ENCODE measurements at regions not wholly inside any gene's neighbourhood (a gene's known extent, or its start where the extent isn't known, plus 50 kb on each side); places are given as distances from the start of the nearest gene placed in this dataset.

GRCh38 chr4:28227764-28228163 lies 1367.1 kb downstream of the STIM2 start:
- Histone ChIP-seq H3K4me3 (no peak overlapping the region), H3K4me1 (no peaks in the 10 kb centered on the region), H3K27ac (no peak overlapping the region), H3K9me3 (no peaks in the 10 kb centered on the region), H3K36me3 (no peaks in the 10 kb centered on the region), H3K27me3 (no peaks in the 10 kb centered on the region)
- no peak for TF ChIP-seq EP300 (IDR thresholded peaks at IDR 0.05)
- TF ChIP-seq POLR2AphosphoS5 (IDR thresholded peaks at IDR 0.05), result no peak
- TF ChIP-seq CTCF (IDR thresholded peaks at IDR 0.05), result no peak
- TF ChIP-seq POLR2A (IDR thresholded peaks at IDR 0.05), result no peak
- 29 to 33% methylated on average over 1 of the region's 1 CpG for WGBS, 2 donors
- no peak for DNase-seq
- ATAC-seq (ENCODE audit: low FRiP score in 2 of 2), result no peak

GRCh38 chr4:28228561-28229491 lies 1368.2 kb downstream of the STIM2 start:
- ATAC-seq (ENCODE audit: low FRiP score in 2 of 2) (no peak), DNase-seq (no peak)
- no peak for TF ChIP-seq CTCF (IDR thresholded peaks at IDR 0.05)
- TF ChIP-seq POLR2A (IDR thresholded peaks at IDR 0.05), result no peak
- no peak for TF ChIP-seq EP300 (IDR thresholded peaks at IDR 0.05)
- TF ChIP-seq POLR2AphosphoS5 (IDR thresholded peaks at IDR 0.05), result no peak
- no peak overlapping the region for H3K27ac ChIP-seq
- no peaks in the 10 kb centered on the region for H3K36me3 ChIP-seq
- H3K4me1 ChIP-seq, result no peaks in the 10 kb centered on the region
- no peaks in the 10 kb centered on the region for H3K27me3 ChIP-seq
- 71 to 72% methylated on average over 1 of the region's 1 CpG for WGBS, 2 donors
- H3K4me3 ChIP-seq, result no peak overlapping the region
- no peaks in the 10 kb centered on the region for H3K9me3 ChIP-seq

GRCh38 chr4:28232376-28232775 lies 1371.7 kb downstream of the STIM2 start:
- TF ChIP-seq POLR2A (IDR thresholded peaks at IDR 0.05) (no peak), POLR2AphosphoS5 (IDR thresholded peaks at IDR 0.05) (no peak)
- DNase-seq (no peak), ATAC-seq (ENCODE audit: low FRiP score in 2 of 2) (no peak)
- H3K9me3 ChIP-seq, result no peaks in the 10 kb centered on the region
- no peak overlapping the region for H3K27ac ChIP-seq
- no peaks in the 10 kb centered on the region for H3K36me3 ChIP-seq
- H3K27me3 ChIP-seq, result no peaks in the 10 kb centered on the region
- no peak overlapping the region for H3K4me3 ChIP-seq
- WGBS, 2 donors, result 63 to 68% methylated on average over 2 of the region's 2 CpGs
- H3K4me1 ChIP-seq, result no peaks in the 10 kb centered on the region

- ATAC-seq (ENCODE audit: low FRiP score in 2 of 2) (no peak), DNase-seq (no peak)
- H3K27me3 ChIP-seq, result no peaks in the 10 kb centered on the region
Measured at GRCh38 chr4:28232951-28233350, 1372.3 kb downstream of the STIM2 start.

GRCh38 chr4:28233724-28234123 lies 1373.1 kb downstream of the STIM2 start:
- Histone ChIP-seq H3K9me3 (no peaks in the 10 kb centered on the region), H3K4me3 (no peak overlapping the region), H3K27ac (no peak overlapping the region), H3K36me3 (no peaks in the 10 kb centered on the region), H3K27me3 (no peaks in the 10 kb centered on the region), H3K4me1 (no peaks in the 10 kb centered on the region)
- TF ChIP-seq POLR2AphosphoS5 (IDR thresholded peaks at IDR 0.05), result no peak
- TF ChIP-seq CTCF (IDR thresholded peaks at IDR 0.05), result no peak
- TF ChIP-seq EP300 (IDR thresholded peaks at IDR 0.05), result no peak
- TF ChIP-seq POLR2A (IDR thresholded peaks at IDR 0.05), result no peak
- WGBS, 2 donors, result 69 to 81% methylated on average over 2 of the region's 2 CpGs
- DNase-seq, result no peak
- no peak for ATAC-seq (ENCODE audit: low FRiP score in 2 of 2)

More at GRCh38 chr4:28232951-28233350, 1372.3 kb downstream of the STIM2 start:
- TF ChIP-seq CTCF (IDR thresholded peaks at IDR 0.05) (no peak), POLR2AphosphoS5 (IDR thresholded peaks at IDR 0.05) (no peak), POLR2A (IDR thresholded peaks at IDR 0.05) (no peak), EP300 (IDR thresholded peaks at IDR 0.05) (no peak)
- no peaks in the 10 kb centered on the region for H3K36me3 ChIP-seq
- 52 to 76% methylated on average over 1 of the region's 1 CpG for WGBS, 2 donors
- H3K9me3 ChIP-seq, result no peaks in the 10 kb centered on the region
- no peak overlapping the region for H3K4me3 ChIP-seq
- H3K4me1 ChIP-seq, result no peaks in the 10 kb centered on the region
- H3K27ac ChIP-seq, result no peak overlapping the region
